ENCODE measurements at regions not wholly inside any gene's neighbourhood (a gene's known extent, or its start where the extent isn't known, plus 50 kb on each side); places are given as distances from the start of the nearest gene placed in this dataset.

GRCh38 chr11:109526061-109526460 is 104.1 kb downstream of the C11orf87 start:
- H3K36me3 ChIP-seq = no peaks in the 10 kb centered on the region
- TF ChIP-seq CTCF (IDR thresholded peaks at IDR 0.05 in 8 of 11, conservative IDR thresholded peaks at IDR 0.05 in 3 of 11) (no peak), POLR2AphosphoS5 (IDR thresholded peaks at IDR 0.05) (no peak), POLR2A (IDR thresholded peaks at IDR 0.05) (no peak)
- peaks cover 0 to 21% (median 0%) of the 10 kb centered on the region in 8 donors for H3K9me3 ChIP-seq
- H3K27me3 ChIP-seq (replicated peaks in 1 of 7) = no peaks in the 10 kb centered on the region
- WGBS, 5 donors = 90 to 95% (median 91%) methylated on average over 5 of the region's 5 CpGs
- no peaks in the 10 kb centered on the region for H3K4me1 ChIP-seq
- intact Hi-C loops (cut with DNase I; ENCODE audit: low total_unique reads) = no loop called here
- DNase-seq = no peak
- no peak overlapping the region for H3K27ac ChIP-seq
- H3K4me3 ChIP-seq = no peak overlapping the region

GRCh38 chr11:109526931-109527330 is 104.9 kb downstream of the C11orf87 start:
- Histone ChIP-seq H3K9me3 (peaks cover 0 to 21% (median 0%) of the 10 kb centered on the region in 8 donors), H3K27ac (no peak overlapping the region), H3K4me3 (no peak overlapping the region), H3K4me1 (no peaks in the 10 kb centered on the region), H3K27me3 (replicated peaks in 1 of 7) (no peaks in the 10 kb centered on the region), H3K36me3 (no peaks in the 10 kb centered on the region)
- no peak for TF ChIP-seq CTCF (IDR thresholded peaks at IDR 0.05 in 8 of 11, conservative IDR thresholded peaks at IDR 0.05 in 3 of 11)
- TF ChIP-seq POLR2AphosphoS5 (IDR thresholded peaks at IDR 0.05) = no peak
- TF ChIP-seq POLR2A (IDR thresholded peaks at IDR 0.05) = no peak
- no peak for DNase-seq
- intact Hi-C loops (cut with DNase I; ENCODE audit: low total_unique reads) = no loop called here
- 48 to 66% (median 53%) methylated on average over 4 of the region's 4 CpGs for WGBS, 5 donors

- 24 to 46% (median 39%) methylated on average over 1 of the region's 1 CpG for WGBS, 5 donors
- H3K27ac ChIP-seq = no peak overlapping the region
These were observed 105.5 kb downstream of the C11orf87 start for GRCh38 chr11:109527496-109527895.

More at GRCh38 chr11:109527496-109527895, 105.5 kb downstream of the C11orf87 start:
- no peak for TF ChIP-seq CTCF (IDR thresholded peaks at IDR 0.05 in 8 of 11, conservative IDR thresholded peaks at IDR 0.05 in 3 of 11)
- TF ChIP-seq POLR2A (IDR thresholded peaks at IDR 0.05) = no peak
- no peak for TF ChIP-seq POLR2AphosphoS5 (IDR thresholded peaks at IDR 0.05)
- intact Hi-C loops (cut with DNase I; ENCODE audit: low total_unique reads) = no loop called here
- no peaks in the 10 kb centered on the region for H3K4me1 ChIP-seq
- no peak for DNase-seq
- no peak overlapping the region for H3K4me3 ChIP-seq
- no peaks in the 10 kb centered on the region for H3K36me3 ChIP-seq
- H3K27me3 ChIP-seq (replicated peaks in 1 of 7) = no peaks in the 10 kb centered on the region
- peaks cover 0 to 21% (median 0%) of the 10 kb centered on the region in 8 donors for H3K9me3 ChIP-seq

Measured in spleen (tissue), 11 donors.